A673 (cell line): ENCODE measurements at regions not wholly inside any gene's neighbourhood (a gene's known extent, or its start where the extent isn't known, plus 50 kb on each side); places are given as distances from the start of the nearest gene placed in this dataset.

Experiments used
- BruUV-seq: library from RNA; stranded (reverse); fragments of 400-500 nt; replicated peaks from 2 replicates; lab custom pipeline; 2021; lab: Mats Ljungman, UMichigan
- CTCF ChIA-PET: fragments of 300-600 bp; sonication (Branson Sonifier 250); formaldehyde crosslinking; loops from one replicate; lab custom pipeline; 2022; ENCODE audit warnings: antibody characterized with exemption; lab: Charles Lee
- POLR2A ChIA-PET: fragments of 300-600 bp; sonication (Branson Sonifier 250); formaldehyde crosslinking; loops from one replicate; lab custom pipeline; 2022; ENCODE audit warnings: antibody characterized with exemption; ENCODE audit not compliant: low non-redundant PET; lab: Charles Lee
- DNase-seq: peaks from one replicate; pipeline ENCODE4 v3.0.0-alpha.2; 2015; ENCODE audit warnings: low spot score
- H3K27ac ChIP-seq: fragments of 200-600 bp; sonication (generic); 2 replicates; pipeline ENCODE4 v1.5.1; 2016; ENCODE audit warnings: mixed run types, low read depth, mild to moderate bottlenecking, mixed read lengths, antibody characterized with exemption, low read length; ENCODE audit not compliant: poor library complexity, severe bottlenecking
- H3K27me3 ChIP-seq: fragments of 200-600 bp; sonication (generic); replicated peaks from 2 replicates; pipeline ENCODE4 v1.6.1; 2017; ENCODE audit warnings: mixed run types, low read depth, mild to moderate bottlenecking, mixed read lengths, antibody characterized with exemption, low read length; ENCODE audit not compliant: insufficient read depth, poor library complexity
- H3K36me3 ChIP-seq: fragments of 200-600 bp; sonication (generic); 2 replicates; pipeline ENCODE4 v1.6.1; 2016; ENCODE audit warnings: mixed run types, mild to moderate bottlenecking, mixed read lengths, antibody characterized with exemption, low read length; ENCODE audit not compliant: insufficient read depth, poor library complexity, severe bottlenecking
- H3K4me1 ChIP-seq: fragments of 200-600 bp; sonication (generic); 2 replicates; pipeline ENCODE4 v1.6.1; 2017; ENCODE audit warnings: mixed run types, mild to moderate bottlenecking, mixed read lengths, antibody characterized with exemption, low read length; ENCODE audit not compliant: insufficient read depth, poor library complexity, severe bottlenecking
- H3K4me3 ChIP-seq: fragments of 200-600 bp; sonication (generic); 2 replicates; pipeline ENCODE4 v1.5.1; 2016; ENCODE audit warnings: low read depth, mixed run types, mild to moderate bottlenecking, mixed read lengths, low read length; ENCODE audit not compliant: poor library complexity, severe bottlenecking
- H3K9me3 ChIP-seq: fragments of 200-600 bp; sonication (generic); 2 replicates; pipeline ENCODE4 v1.6.1; 2016; ENCODE audit warnings: mixed run types, low read depth, mild to moderate bottlenecking, mixed read lengths, antibody characterized with exemption, low read length; ENCODE audit not compliant: poor library complexity, severe bottlenecking
- CTCF ChIP-seq: fragments of 300-800, 200-600 bp; sonication (generic); conservative IDR thresholded peaks from 2 replicates; pipeline ENCODE4 v1.5.1; 2017; ENCODE audit warnings: low read depth, mild to moderate bottlenecking, antibody characterized with exemption, low read length, moderate library complexity, mixed read lengths
- EZH2 ChIP-seq: fragments of 200-600 bp; sonication (generic); IDR thresholded peaks from 2 replicates; pipeline ENCODE4 v1.6.1; 2017; ENCODE audit warnings: borderline replicate concordance, low read depth, mild to moderate bottlenecking, mixed read lengths, antibody characterized with exemption, low read length; ENCODE audit not compliant: poor library complexity, severe bottlenecking
- intact Hi-C: fragments of 100-400 bp; cut with micrococcal nuclease; formaldehyde crosslinking; loops from one replicate; pipeline ENCODE4 v1.10.0; 2022; ENCODE audit not compliant: unreplicated experiment

DNA sequence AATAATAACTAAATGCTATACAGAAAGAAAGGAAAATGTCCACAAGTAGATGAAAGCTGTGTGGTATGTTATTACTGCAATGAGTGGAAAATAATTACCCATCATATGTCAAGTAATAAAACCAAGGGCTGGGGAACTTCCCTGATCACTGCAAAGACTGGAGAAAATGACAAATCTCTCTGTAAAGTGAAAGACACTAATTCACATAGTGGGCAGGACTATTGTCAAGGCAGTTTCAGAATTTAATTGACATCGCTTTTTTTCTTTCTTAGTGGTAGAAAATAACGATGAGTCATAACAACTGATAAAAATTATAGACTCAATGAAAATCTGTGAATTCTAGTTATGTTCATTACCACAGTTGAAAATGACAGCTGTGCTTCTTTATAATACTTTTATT, 153.7 kb upstream of the ST6GALNAC5 start:
- intact Hi-C loops = no loop called here
- no TSS peak for BruUV-seq
- H3K36me3 ChIP-seq = no peaks in the 10 kb centered on the region
- no peak for DNase-seq
- TF ChIP-seq CTCF = no peak
- TF ChIP-seq EZH2 = no peak
- no peak overlapping the region for H3K4me3 ChIP-seq
- no peaks in the 10 kb centered on the region for H3K4me1 ChIP-seq
- H3K27ac ChIP-seq = no peak overlapping the region
- H3K9me3 ChIP-seq = no peaks in the 10 kb centered on the region
- H3K27me3 ChIP-seq = peaks cover 7% of the 10 kb centered on the region
- CTCF ChIA-PET = no interaction called here
- POLR2A ChIA-PET = no interaction called here

DNA sequence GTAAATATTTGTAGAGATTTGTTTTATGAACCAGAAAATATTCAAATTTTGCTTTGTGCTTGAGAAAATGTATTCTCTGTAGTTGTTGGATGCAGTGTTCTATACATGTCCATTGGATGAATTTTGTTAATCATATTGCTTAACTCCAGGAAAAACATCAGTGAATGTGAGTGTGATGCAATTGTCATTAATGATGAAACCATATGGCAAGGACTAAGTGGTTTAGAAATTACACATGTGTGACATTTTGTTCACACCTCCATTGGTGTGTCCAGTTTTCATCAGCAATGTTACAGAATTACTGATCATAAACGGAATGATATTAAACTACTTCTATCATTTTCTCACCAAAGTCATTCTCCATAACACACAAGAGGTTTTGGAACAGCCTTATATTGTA, 151.8 kb upstream of the ST6GALNAC5 start:
- H3K4me1 ChIP-seq = no peaks in the 10 kb centered on the region
- no peaks in the 10 kb centered on the region for H3K27me3 ChIP-seq
- H3K36me3 ChIP-seq = no peaks in the 10 kb centered on the region
- BruUV-seq = no TSS peak
- intact Hi-C loops = no loop called here
- ChIA-PET CTCF (no interaction called here), POLR2A (no interaction called here)
- DNase-seq = no peak
- H3K27ac ChIP-seq = no peak overlapping the region
- H3K4me3 ChIP-seq = no peak overlapping the region
- no peaks in the 10 kb centered on the region for H3K9me3 ChIP-seq
- TF ChIP-seq CTCF (no peak), EZH2 (no peak)

- H3K27me3 ChIP-seq = no peaks in the 10 kb centered on the region
- H3K9me3 ChIP-seq = no peaks in the 10 kb centered on the region
- DNase-seq = no peak
- no peaks in the 10 kb centered on the region for H3K36me3 ChIP-seq
- ChIA-PET CTCF (no interaction called here), POLR2A (no interaction called here)
- TF ChIP-seq CTCF (no peak), EZH2 (no peak)
- H3K27ac ChIP-seq = no peak overlapping the region
- H3K4me3 ChIP-seq = no peak overlapping the region
- intact Hi-C loops = no loop called here
- H3K4me1 ChIP-seq = no peaks in the 10 kb centered on the region
- no TSS peak for BruUV-seq
Measured at GRCh38 chr1:76723949-76724348, 143.3 kb upstream of the ST6GALNAC5 start.

GRCh38 chr1:76724816-76725215, 142.5 kb upstream of the ST6GALNAC5 start:
- BruUV-seq = no TSS peak
- H3K36me3 ChIP-seq = no peaks in the 10 kb centered on the region
- DNase-seq = no peak
- H3K9me3 ChIP-seq = no peaks in the 10 kb centered on the region
- H3K27ac ChIP-seq = no peak overlapping the region
- ChIA-PET POLR2A (no interaction called here), CTCF (no interaction called here)
- TF ChIP-seq EZH2 (no peak), CTCF (no peak)
- H3K27me3 ChIP-seq = no peaks in the 10 kb centered on the region
- intact Hi-C loops = no loop called here
- no peak overlapping the region for H3K4me3 ChIP-seq
- no peaks in the 10 kb centered on the region for H3K4me1 ChIP-seq
